Mesendoderm (in vitro differentiated cells): ENCODE measurements at regions not wholly inside any gene's neighbourhood (a gene's known extent, or its start where the extent isn't known, plus 50 kb on each side); places are given as distances from the start of the nearest gene placed in this dataset.

Source experiments
- DNase-seq: peaks from one replicate; pipeline ENCODE4 v3.0.0; 2013
- H2AK5ac ChIP-seq: 2 replicates; pipeline ENCODE4 v1.6.1; 2013; ENCODE audit warnings: low read length, inconsistent platforms
- H2BK120ac ChIP-seq: 2 replicates; pipeline ENCODE4 v1.6.1; 2013; ENCODE audit warnings: low read depth, mild to moderate bottlenecking, low read length, moderate library complexity, mixed read lengths
- H2BK15ac ChIP-seq: replicated peaks from 2 replicates; pipeline ENCODE4 v1.6.1; 2013; ENCODE audit warnings: low read depth, mild to moderate bottlenecking, moderate library complexity
- H2BK5ac ChIP-seq: 2 replicates; pipeline ENCODE4 v1.6.1; 2013; ENCODE audit warnings: low read length, inconsistent platforms
- H3K18ac ChIP-seq: 2 replicates; pipeline ENCODE4 v1.6.1; 2013; ENCODE audit warnings: mild to moderate bottlenecking, low read length, mixed read lengths
- H3K23ac ChIP-seq: one replicate; pipeline ENCODE4 v1.6.1; 2013; ENCODE audit warnings: low read length
- H3K27ac ChIP-seq: 2 replicates; pipeline ENCODE4 v1.5.1; 2013; ENCODE audit warnings: low read depth, mild to moderate bottlenecking, inconsistent platforms, low read length, moderate library complexity
- H3K27me3 ChIP-seq: 2 replicates; pipeline ENCODE4 v1.6.1; 2013; ENCODE audit warnings: low read length, control low read depth, mild to moderate bottlenecking, inconsistent platforms; ENCODE audit not compliant: insufficient read depth, poor library complexity
- H3K36me3 ChIP-seq: 2 replicates; pipeline ENCODE4 v1.6.1; 2013; ENCODE audit warnings: low read length, inconsistent platforms; ENCODE audit not compliant: control insufficient read depth, insufficient read depth
- H3K4ac ChIP-seq: one replicate; pipeline ENCODE4 v1.6.1; 2013; ENCODE audit warnings: low read depth, mild to moderate bottlenecking, low read length, moderate library complexity
- H3K4me1 ChIP-seq: 2 replicates; pipeline ENCODE4 v1.6.1; 2013; ENCODE audit warnings: low read depth, low read length, inconsistent platforms; ENCODE audit not compliant: control insufficient read depth
- H3K4me2 ChIP-seq: 2 replicates; pipeline ENCODE4 v1.6.1; 2013; ENCODE audit warnings: low read length
- H3K4me3 ChIP-seq: 2 replicates; pipeline ENCODE4 v1.5.1; 2013; ENCODE audit warnings: mild to moderate bottlenecking, low read length
- H3K56ac ChIP-seq: one replicate; pipeline ENCODE4 v1.6.1; 2013; ENCODE audit warnings: low read length
- H3K79me1 ChIP-seq: 2 replicates; pipeline ENCODE4 v1.6.1; 2013; ENCODE audit warnings: low read length, inconsistent platforms
- H3K79me2 ChIP-seq: 2 replicates; pipeline ENCODE4 v1.6.1; 2013; ENCODE audit warnings: mild to moderate bottlenecking, low read length; ENCODE audit not compliant: control insufficient read depth, insufficient read depth
- H3K9ac ChIP-seq: 2 replicates; pipeline ENCODE4 v1.6.1; 2013; ENCODE audit warnings: low read length, inconsistent platforms
- H4K5ac ChIP-seq: one replicate; pipeline ENCODE4 v1.6.1; 2013; ENCODE audit warnings: low read length
- H4K8ac ChIP-seq: one replicate; pipeline ENCODE4 v1.6.1; 2013; ENCODE audit warnings: low read depth, mild to moderate bottlenecking, control low read depth, low read length, moderate library complexity
- WGBS: extraction: QIAGEN DNeasy Blood & Tissue Kit; methylation state at CpG from one replicate; pipeline ENCODE4 v1.1.7; 2013; ENCODE audit warnings: low lambda C conversion rate, missing lambda C conversion rate; ENCODE audit not compliant: insufficient coverage; ENCODE audit errors: extremely low coverage; 5-methylcytosine and 5-hydroxymethylcytosine counted together

- Histone ChIP-seq H4K5ac (no peak overlapping the region), H3K79me1 (no peaks in the 10 kb centered on the region), H3K56ac (no peak overlapping the region), H3K4me1 (peaks cover under 1% of the 10 kb centered on the region), H3K4me3 (no peak overlapping the region), H3K9ac (no peak overlapping the region), H2BK15ac (no peak overlapping the region), H2BK120ac (no peak overlapping the region), H2AK5ac (no peak overlapping the region), H4K8ac (no peak overlapping the region), H3K18ac (no peak overlapping the region), H3K79me2 (no peaks in the 10 kb centered on the region), H3K4ac (no peak overlapping the region), H3K36me3 (no peaks in the 10 kb centered on the region), H3K27ac (no peak overlapping the region), H3K4me2 (no peak overlapping the region), H3K23ac (no peak overlapping the region), H2BK5ac (no peak overlapping the region), H3K27me3 (no peaks in the 10 kb centered on the region)
- no CpG with 5 or more reads among the region's 9 CpGs for WGBS
- no peak for DNase-seq
These were observed 696.7 kb upstream of the TBX3 start for GRCh38 chr12:115380546-115381120.

- H3K36me3 ChIP-seq, result no peaks in the 10 kb centered on the region
- H4K8ac ChIP-seq, result no peak overlapping the region
- no peak overlapping the region for H4K5ac ChIP-seq
- H2AK5ac ChIP-seq, result no peak overlapping the region
- H3K18ac ChIP-seq, result no peak overlapping the region
- peaks cover 5% of the 10 kb centered on the region for H3K4me1 ChIP-seq
- no peak for DNase-seq
- no peaks in the 10 kb centered on the region for H3K79me2 ChIP-seq
- H2BK5ac ChIP-seq, result no peak overlapping the region
- H3K27ac ChIP-seq, result no peak overlapping the region
- WGBS, result no CpG with 5 or more reads among the region's 2 CpGs
- no peak overlapping the region for H3K4ac ChIP-seq
- H3K56ac ChIP-seq, result no peak overlapping the region
- H3K23ac ChIP-seq, result no peak overlapping the region
- no peak overlapping the region for H2BK15ac ChIP-seq
- H2BK120ac ChIP-seq, result no peak overlapping the region
- H3K4me2 ChIP-seq, result no peak overlapping the region
- no peak overlapping the region for H3K9ac ChIP-seq
- no peak overlapping the region for H3K4me3 ChIP-seq
- no peaks in the 10 kb centered on the region for H3K27me3 ChIP-seq
- no peaks in the 10 kb centered on the region for H3K79me1 ChIP-seq
These were observed 694.3 kb upstream of the TBX3 start for GRCh38 chr12:115378291-115378690.

GRCh38 chr12:115377779-115378178, 693.8 kb upstream of the TBX3 start:
- no CpG with 5 or more reads among the region's 7 CpGs for WGBS
- Histone ChIP-seq H3K56ac (no peak overlapping the region), H2BK5ac (no peak overlapping the region), H4K5ac (no peak overlapping the region), H3K4me2 (no peak overlapping the region), H3K27me3 (no peaks in the 10 kb centered on the region), H3K36me3 (no peaks in the 10 kb centered on the region), H3K27ac (no peak overlapping the region), H3K18ac (no peak overlapping the region), H3K4me1 (peaks cover 5% of the 10 kb centered on the region), H3K23ac (no peak overlapping the region), H3K9ac (no peak overlapping the region), H3K4me3 (no peak overlapping the region), H2AK5ac (no peak overlapping the region), H2BK120ac (no peak overlapping the region), H3K79me1 (no peaks in the 10 kb centered on the region), H4K8ac (no peak overlapping the region), H2BK15ac (no peak overlapping the region), H3K4ac (no peak overlapping the region), H3K79me2 (no peaks in the 10 kb centered on the region)
- no peak for DNase-seq

GRCh38 chr12:115377230-115377629, 693.3 kb upstream of the TBX3 start:
- H3K36me3 ChIP-seq, result no peaks in the 10 kb centered on the region
- H3K4me2 ChIP-seq, result no peak overlapping the region
- no peak overlapping the region for H4K8ac ChIP-seq
- H3K79me1 ChIP-seq, result no peaks in the 10 kb centered on the region
- H2AK5ac ChIP-seq, result no peak overlapping the region
- H3K23ac ChIP-seq, result no peak overlapping the region
- no peak overlapping the region for H4K5ac ChIP-seq
- no peak overlapping the region for H3K4ac ChIP-seq
- H3K79me2 ChIP-seq, result no peaks in the 10 kb centered on the region
- H3K4me3 ChIP-seq, result no peak overlapping the region
- H2BK5ac ChIP-seq, result no peak overlapping the region
- H3K27me3 ChIP-seq, result no peaks in the 10 kb centered on the region
- H3K18ac ChIP-seq, result no peak overlapping the region
- H2BK15ac ChIP-seq, result no peak overlapping the region
- no peak overlapping the region for H3K9ac ChIP-seq
- no peak for DNase-seq
- peaks cover 5% of the 10 kb centered on the region for H3K4me1 ChIP-seq
- no peak overlapping the region for H3K56ac ChIP-seq
- H3K27ac ChIP-seq, result no peak overlapping the region
- WGBS, result no CpG with 5 or more reads among the region's 8 CpGs
- H2BK120ac ChIP-seq, result no peak overlapping the region

- DNase-seq, result peak; percentile 61
- Histone ChIP-seq H3K4me1 (peaks cover 5% of the 10 kb centered on the region), H3K36me3 (no peaks in the 10 kb centered on the region), H2BK15ac (no peak overlapping the region), H3K18ac (no peak overlapping the region), H3K4ac (no peak overlapping the region), H3K27ac (no peak overlapping the region), H3K56ac (peak overlapping the region; percentile 56), H3K9ac (no peak overlapping the region), H4K5ac (no peak overlapping the region), H3K79me2 (no peaks in the 10 kb centered on the region), H2AK5ac (peak overlapping the region; percentile 20), H3K4me2 (no peak overlapping the region), H3K23ac (no peak overlapping the region), H2BK5ac (peak overlapping the region; percentile 38), H2BK120ac (no peak overlapping the region), H3K27me3 (no peaks in the 10 kb centered on the region), H3K79me1 (no peaks in the 10 kb centered on the region), H4K8ac (no peak overlapping the region), H3K4me3 (no peak overlapping the region)
- no CpG with 5 or more reads among the region's 12 CpGs for WGBS
These were observed 691.4 kb upstream of the TBX3 start for GRCh38 chr12:115375186-115375991.
